ENCODE measurements at regions not wholly inside any gene's neighbourhood (a gene's known extent, or its start where the extent isn't known, plus 50 kb on each side); places are given as distances from the start of the nearest gene placed in this dataset.

- TF ChIP-seq EZH2 (IDR thresholded peaks at IDR 0.05; ENCODE audit: low read depth, unreplicated experiment), result no peak
- TF ChIP-seq CTCF (conservative IDR thresholded peaks at IDR 0.05; ENCODE audit: low read depth in 2 of 2), result no peak
- no peak for TF ChIP-seq EZH2phosphoT487 (IDR thresholded peaks at IDR 0.05; ENCODE audit: unreplicated experiment)
- no peak for TF ChIP-seq POLR2AphosphoS5 (IDR thresholded peaks at IDR 0.05; ENCODE audit: low read depth)
- no peak for TF ChIP-seq JUNB (IDR thresholded peaks at IDR 0.05; ENCODE audit: unreplicated experiment)
Measured at GRCh38 chr21:24255591-24255990, 1351.7 kb downstream of the MRPL39 start.

Measured in GM23338 (cell line).